ENCODE measurements at regions not wholly inside any gene's neighbourhood (a gene's known extent, or its start where the extent isn't known, plus 50 kb on each side); places are given as distances from the start of the nearest gene placed in this dataset.

DNA sequence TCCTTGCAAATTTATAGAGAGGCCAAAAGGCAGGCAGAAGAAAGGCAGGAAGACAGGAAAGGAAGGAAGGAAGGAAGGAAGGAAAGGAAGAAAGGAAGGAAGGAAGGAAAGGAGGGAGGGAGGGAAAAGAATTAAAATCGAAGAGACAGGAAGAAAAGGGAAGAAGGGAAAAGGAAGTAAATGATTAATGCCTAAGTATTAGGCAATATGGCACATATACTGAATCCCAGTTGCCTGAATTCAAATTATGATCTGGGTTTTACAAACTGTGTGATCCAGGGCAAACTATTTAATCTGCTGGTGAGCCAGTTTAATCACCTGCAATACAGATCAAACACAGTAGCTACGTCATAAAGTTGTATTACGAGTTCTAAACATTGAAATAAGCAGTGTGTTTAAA, 983.6 kb downstream of the FLRT2 start:
- in situ Hi-C loops (cut with HindIII; ENCODE audit: low sequenced_read_pairs), result no loop called here

DNA sequence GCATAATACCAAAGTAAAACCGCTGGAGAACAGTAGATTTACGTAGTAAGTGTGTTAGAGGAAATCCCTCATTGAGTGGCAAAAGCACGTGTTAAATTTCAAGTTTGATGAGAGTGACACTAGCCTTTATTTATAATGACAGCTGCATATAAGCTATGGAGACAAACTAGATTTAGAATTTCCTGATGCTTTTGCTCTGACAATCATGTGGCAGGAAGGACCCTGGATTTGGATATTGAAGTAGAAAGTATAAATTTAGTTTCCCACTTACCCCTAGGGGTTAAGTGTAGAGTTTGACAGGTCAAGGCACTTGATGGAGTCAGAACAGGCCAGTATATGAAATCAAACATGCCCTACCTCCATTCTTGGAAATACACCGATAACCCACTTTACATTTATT, 983.1 kb downstream of the FLRT2 start:
- in situ Hi-C loops (cut with HindIII; ENCODE audit: low sequenced_read_pairs), result no loop called here

DNA sequence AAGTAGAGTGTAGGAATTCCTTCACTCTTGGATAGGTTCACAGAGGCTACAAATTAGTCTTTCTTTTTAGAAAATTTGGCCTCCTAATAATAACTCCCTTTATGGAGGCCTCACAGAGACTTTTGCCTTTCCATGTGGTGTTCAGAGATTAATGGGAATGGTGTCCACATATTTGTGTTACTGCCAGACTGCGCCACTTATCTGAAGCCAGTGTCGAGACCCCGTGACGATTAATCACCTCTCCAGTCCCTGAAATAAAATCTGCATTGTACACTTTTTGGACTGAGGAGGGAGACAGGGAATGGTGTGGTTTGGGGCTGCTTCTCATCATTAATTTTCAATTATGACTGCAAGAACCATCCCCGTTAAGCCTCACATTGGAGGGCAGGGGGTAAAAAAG, 980.5 kb downstream of the FLRT2 start:
- in situ Hi-C loops (cut with HindIII; ENCODE audit: low sequenced_read_pairs), result no loop called here

DNA sequence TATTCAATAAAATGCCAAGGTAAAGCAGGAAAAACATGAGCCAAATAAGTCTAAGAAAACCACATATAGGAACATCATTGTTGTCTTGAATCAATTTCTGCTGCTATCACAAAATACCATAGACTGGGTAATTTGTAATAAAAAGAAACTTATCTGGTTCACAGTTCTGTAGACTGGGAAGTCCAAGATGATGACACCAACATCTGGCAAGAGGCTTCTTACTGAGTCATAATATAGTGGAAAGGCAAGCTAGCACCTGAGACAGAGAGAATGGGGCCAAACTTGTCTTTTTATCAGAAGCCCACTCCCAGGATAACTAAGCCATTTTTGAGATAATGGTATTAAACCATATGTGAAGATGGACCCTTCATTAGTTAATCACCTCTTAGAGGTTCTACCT, 975.9 kb downstream of the FLRT2 start:
- in situ Hi-C loops (cut with HindIII; ENCODE audit: low sequenced_read_pairs), result no loop called here

DNA sequence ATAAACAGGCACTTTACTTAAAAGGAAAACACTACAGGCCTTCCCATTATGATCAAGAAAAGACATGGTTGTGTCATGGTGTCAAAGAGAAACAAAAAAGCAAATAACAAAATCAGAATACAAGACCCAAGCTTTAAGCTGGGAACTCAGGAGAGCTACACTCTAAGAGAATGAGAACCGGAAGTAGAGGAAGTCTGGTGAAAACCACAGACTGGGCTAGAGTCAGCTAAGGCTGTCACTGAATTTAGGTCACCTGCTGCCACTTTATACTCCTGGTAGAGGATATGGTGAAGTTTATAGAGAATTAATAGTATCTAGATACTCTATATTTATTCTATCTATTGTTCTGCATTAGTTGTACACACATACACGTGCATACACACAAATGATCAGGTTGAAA, 971.7 kb downstream of the FLRT2 start:
- in situ Hi-C loops (cut with HindIII; ENCODE audit: low sequenced_read_pairs), result no loop called here

DNA sequence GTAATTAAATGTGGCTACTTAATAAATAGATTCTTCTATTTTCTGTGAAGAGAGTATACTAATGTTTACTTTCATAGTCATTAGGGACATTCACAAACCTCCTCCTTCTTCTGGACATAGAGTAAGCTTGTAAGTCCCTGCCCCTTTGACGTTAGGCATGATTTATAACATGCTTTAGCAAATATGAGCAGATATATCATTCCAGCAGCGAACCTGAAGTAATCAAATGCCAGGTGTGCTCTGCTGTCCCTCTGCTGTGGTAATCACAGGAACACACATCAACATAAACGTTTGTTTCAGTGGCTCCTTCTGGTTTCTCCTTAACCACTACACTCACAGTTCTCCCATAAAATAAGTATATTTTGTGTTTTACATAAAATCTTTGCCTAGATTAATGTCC, 961.8 kb downstream of the FLRT2 start:
- in situ Hi-C loops (cut with HindIII; ENCODE audit: low sequenced_read_pairs), result no loop called here

DNA sequence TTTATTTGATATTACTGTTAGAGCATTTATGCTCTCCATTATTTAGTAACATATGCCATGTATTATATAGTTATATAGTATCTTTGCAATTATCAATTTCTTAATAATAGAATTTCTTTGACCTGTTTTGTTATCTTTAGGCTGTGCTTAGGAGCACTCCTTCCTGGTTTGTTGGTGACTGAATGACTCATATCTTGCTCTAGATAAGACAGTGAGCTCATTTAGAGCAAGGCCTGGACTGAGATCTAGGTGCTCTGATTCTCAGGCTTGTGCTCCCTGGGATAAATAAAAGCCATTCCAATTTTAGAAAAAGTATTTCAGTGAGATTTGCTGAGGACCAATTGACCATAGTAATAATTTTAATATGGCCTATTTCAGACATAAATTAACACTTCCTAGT, 951.2 kb downstream of the FLRT2 start:
- in situ Hi-C loops (cut with HindIII; ENCODE audit: low sequenced_read_pairs), result no loop called here

DNA sequence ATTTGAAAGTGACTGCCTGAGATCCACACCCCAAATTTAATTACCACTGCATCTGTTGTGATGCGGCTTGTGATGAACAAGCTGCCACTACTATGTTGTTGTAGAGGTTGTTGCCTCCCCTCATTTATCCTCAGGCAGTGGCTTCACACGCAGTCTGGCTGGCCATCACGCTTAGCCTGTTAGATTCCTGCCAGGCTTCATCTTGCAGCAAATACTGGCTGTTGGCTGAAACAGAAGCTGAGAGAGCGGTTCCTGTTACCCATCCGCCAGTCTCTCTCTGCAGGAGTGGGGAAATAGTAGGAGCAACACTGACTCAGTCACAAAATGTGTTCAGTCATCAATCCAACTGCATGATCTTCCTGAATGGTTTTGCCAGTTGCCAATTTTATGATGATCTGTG, 934.4 kb downstream of the FLRT2 start:
- in situ Hi-C loops (cut with HindIII; ENCODE audit: low sequenced_read_pairs), result no loop called here

DNA sequence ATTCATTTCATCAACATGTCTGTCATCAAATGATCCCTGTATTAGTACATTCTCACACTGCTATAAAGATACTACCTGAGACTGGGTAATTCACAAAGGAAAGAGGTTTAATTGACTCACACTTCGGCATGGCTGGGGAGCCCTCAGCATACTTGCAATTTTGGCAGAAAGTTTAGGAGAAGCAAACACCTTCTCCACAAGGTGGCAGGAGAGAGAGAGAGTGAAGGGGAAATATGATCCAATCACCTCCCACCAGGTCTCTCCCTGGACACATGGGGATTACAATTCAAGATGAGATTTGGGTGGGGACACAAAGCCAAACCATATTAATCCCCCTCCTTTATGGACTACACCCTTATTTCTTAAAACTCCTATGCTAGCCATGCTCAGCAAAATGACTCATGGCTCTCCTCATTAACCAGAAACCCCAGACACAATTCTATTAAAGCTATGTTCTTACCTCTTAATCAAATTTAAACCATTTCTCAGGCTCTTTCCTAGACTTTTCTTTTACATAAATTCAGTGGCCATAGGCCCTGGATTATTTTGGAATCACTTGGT, 932.3 kb downstream of the FLRT2 start:
- in situ Hi-C loops (cut with HindIII; ENCODE audit: low sequenced_read_pairs), result no loop called here

DNA sequence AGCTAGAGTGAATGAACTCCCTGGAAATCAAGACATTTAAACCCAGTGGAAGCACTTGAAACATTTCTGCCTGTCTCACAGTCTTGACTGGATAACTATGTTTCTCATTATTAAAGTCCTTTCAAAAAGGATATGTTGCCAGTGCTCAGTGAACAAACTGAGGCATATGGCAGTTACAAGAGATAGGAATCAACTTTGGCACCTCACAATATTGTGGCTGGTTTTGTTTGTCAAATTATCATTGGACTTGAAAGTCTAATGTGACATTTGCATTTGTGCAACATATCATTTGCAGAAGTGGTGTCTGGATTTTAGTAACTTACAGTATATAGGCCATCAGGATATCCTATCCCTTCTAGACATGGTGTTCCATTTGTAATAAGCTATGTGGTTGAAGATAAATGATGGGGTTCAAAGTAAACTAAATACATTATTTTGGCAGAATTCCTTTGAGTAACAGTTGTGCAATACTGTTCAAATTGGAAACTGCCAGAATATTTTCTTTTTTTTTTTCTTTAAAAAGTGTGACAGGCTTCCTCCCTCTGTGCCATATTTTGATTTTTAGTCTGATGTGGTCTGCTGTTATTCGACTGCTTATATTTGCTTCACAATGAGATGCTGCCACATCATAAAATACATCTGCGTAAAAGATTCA, 927.7 kb downstream of the FLRT2 start:
- in situ Hi-C loops (cut with HindIII; ENCODE audit: low sequenced_read_pairs), result no loop called here

DNA sequence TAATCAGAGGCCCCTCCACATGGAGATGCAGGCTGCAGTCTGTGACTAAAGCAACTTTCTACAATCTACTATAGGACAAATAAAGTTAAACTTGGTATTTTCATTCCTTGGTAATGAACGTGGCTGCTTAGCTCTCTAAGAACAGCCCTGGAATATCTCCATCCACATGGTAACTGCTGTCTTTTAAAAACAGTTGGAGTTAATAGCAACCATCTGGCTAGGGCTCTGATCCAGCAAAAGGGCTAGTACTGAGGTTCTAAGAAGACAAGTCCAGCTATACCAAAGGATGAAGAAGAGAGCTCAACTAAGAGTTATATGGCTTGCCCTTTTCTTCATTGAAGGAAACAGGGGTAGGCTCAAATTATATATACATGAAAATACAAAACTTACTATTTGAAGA, 920.1 kb downstream of the FLRT2 start:
- in situ Hi-C loops (cut with HindIII; ENCODE audit: low sequenced_read_pairs), result no loop called here

DNA sequence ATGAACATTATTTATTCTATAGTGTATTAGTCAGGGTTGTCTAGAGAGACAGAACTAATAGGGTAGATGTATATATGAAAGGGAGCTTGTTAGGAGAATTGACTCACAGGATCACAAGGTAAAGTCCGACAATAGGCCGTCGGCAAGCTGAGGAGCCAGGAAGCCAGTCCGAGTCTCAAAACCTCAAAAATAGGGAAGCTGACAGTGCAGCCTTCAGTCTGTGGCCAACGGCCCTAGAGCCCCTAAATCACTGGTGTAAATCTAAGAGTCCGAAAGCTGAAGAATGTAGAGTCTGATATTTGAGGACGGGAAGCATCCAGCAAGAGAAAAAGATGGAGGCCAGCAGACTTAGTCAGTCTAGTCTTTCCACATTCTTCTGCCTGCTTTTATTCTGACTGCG, 912.2 kb downstream of the FLRT2 start:
- in situ Hi-C loops (cut with HindIII; ENCODE audit: low sequenced_read_pairs), result no loop called here

DNA sequence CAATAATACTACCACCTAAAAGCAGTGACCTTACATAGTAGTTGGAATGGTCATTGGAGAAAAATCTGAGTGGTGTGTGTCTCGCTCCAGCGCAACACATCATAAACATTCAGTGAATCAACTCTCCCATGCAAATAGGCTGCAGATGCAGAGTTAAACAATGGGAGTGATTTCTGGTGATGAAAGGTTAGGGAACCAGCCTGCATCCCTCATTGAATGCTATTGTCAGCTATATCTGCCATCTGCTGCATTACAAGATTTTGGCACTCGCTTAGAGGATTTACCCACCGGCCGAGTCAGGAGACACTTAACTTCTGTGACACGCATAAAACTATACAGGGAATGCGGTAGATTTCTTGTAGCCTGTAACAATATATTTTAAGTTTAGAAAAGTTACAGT, 900.9 kb downstream of the FLRT2 start:
- in situ Hi-C loops (cut with HindIII; ENCODE audit: low sequenced_read_pairs), result no loop called here

DNA sequence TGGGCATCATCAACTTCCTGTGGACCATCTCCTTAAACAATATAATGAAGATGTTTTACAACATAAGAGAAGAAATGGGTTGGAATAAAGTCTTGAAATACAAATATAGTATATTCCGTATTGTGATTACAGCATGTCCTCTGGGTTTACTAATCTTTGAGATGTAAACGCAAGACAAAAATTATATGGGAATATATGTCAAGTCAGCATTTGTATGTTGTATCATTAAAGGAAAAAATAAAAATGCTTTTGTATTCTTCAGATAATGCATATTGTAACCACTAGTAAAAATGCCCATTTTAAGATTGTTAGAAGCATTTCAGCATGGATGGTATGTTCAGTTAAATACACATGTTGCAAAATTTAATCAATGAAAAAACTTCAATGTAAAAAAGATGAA, 893.3 kb downstream of the FLRT2 start:
- in situ Hi-C loops (cut with HindIII; ENCODE audit: low sequenced_read_pairs), result no loop called here

DNA sequence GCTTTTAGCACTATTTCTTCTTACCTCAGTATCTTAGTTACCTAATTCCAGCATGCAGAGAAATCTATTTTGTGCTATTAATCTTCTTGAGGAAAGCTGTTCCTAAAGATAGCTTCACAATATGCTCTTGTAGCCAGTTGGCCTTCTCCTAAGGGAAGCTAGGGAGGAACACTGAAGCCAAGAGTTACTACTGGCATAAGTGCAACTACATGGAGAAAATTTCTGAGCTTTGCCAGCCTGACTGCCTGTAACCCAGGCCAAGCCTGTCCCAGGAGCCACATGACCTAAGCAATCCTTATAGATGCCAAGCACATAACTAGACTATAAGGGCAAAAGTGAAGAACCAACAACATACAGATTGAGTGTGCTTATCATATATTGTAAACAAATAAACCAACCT, 890.2 kb downstream of the FLRT2 start:
- in situ Hi-C loops (cut with HindIII; ENCODE audit: low sequenced_read_pairs), result no loop called here

DNA sequence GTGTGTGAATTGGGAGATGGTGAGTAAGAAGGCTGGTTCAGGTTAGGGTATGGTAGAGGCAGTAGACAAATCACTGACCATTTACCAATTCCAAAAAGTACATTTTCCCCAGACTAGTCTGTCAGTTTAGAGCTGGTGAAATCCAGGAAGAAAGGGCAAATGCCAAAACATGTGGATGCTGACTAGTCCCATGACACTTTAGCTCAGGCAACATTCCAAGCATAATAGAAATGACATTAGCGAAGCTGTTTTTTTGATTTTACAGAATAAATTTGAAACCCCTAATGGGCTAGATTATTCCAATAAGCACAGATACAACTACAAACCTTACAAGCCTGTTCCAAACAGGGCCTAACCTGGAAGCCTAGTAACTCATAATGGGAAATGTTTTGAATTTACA, 884.2 kb downstream of the FLRT2 start:
- in situ Hi-C loops (cut with HindIII; ENCODE audit: low sequenced_read_pairs), result no loop called here

DNA sequence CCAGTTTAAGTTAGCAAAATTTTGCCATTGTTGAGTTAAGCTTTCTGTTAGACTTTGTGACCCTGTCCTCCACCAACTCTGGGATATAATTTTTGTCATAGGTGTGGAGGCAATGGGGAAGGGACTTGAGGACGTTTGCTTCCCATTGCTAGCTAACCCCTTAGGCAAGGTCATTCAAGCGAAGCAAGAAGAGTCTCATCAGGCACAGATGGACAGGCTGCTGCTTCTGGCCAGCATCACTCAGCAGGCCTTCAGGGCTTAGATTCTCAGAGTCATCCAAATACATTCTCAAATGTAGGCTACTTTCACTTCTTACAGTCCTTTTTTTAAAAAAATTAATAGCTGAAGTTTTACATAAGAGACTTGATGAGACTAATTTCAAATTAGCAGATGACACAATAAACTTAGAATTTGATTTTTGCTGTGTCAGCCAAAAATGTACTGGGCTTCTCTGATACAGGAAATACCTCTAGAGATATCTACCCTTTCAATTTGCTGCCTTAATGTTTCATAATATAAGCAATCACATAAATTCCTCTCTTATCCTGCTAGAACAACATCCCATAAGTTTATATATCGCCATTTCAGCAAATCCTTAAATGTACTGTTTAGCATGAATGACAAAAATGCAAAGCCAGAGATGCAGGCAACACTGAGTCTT, 875.2 kb downstream of the FLRT2 start:
- in situ Hi-C loops (cut with HindIII; ENCODE audit: low sequenced_read_pairs), result no loop called here

DNA sequence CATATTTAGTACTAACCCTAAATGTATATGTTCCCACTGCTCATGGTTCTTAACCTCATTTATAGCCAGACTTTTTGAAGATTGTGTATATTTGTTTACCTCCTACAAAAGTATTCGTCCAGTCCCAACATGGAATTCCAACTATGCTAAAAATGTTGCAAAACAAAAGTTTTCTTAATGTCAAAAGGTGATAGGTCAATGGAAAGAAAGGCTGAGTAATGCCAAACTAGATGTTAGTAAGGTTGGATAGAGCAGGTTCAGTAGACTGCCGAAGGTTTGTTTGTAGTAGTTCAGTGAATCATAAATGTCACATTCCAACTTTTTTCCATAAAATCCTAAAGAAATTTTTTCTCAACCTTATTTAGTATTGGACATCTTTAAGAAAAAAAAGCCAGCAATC, 874.5 kb downstream of the FLRT2 start:
- in situ Hi-C loops (cut with HindIII; ENCODE audit: low sequenced_read_pairs), result no loop called here

DNA sequence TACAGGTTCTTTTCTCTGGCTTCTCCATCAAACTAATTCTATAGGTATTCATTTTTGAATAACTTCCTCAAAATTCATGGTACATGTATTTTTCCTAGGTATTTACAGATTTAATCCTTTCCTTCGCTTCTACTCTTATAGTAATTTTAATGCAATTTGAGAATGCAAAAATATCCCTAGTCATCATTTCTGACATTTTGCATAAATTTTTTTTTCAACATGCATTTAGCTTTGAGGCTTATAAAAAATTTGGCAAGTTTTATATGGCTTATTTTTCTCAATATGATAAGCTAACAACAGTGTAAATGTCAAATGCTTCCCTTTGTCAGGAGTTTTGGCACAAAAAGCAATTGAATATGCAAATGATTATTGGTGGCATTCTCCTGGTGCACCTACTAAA, 872.6 kb downstream of the FLRT2 start:
- in situ Hi-C loops (cut with HindIII; ENCODE audit: low sequenced_read_pairs), result no loop called here

DNA sequence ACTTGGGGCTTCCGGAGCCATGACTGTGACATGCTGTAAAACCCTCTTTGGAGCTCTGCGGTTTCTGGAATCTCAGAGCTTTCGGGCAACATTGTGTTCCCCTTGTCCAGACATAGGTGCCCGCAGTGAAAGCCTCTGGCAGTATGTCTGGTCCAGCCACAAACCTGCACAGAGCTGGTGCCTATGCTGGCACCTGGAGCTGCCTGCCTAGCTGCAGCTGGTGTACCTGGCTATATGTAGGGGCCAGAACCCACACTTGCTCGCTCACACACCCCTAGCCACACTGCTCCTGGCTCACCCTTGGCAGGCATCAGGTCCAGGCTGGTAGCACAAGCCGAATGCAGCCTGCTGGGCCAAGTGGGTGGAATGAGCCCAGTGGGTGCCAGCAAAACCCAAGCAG, 861.1 kb downstream of the FLRT2 start:
- in situ Hi-C loops (cut with HindIII; ENCODE audit: low sequenced_read_pairs), result no loop called here

DNA sequence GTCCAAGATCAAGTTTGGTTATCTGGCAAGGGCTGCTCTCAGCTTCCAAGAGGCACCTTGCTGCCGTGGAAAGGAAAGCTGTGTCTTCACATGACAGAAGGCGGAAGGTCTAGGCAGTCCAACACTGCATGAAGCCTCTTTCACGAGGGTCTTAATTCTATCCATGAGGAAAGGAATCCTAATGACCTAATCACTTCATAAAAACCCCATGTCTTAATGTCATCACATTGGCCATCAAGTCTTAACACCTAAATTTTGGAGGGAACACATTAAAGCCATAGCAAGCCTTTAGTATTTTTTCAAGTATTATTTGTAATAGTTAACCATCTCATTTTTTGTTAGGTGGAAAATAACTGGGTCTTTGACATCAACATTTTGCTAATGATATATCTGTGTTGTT, 858.3 kb downstream of the FLRT2 start:
- in situ Hi-C loops (cut with HindIII; ENCODE audit: low sequenced_read_pairs), result no loop called here

DNA sequence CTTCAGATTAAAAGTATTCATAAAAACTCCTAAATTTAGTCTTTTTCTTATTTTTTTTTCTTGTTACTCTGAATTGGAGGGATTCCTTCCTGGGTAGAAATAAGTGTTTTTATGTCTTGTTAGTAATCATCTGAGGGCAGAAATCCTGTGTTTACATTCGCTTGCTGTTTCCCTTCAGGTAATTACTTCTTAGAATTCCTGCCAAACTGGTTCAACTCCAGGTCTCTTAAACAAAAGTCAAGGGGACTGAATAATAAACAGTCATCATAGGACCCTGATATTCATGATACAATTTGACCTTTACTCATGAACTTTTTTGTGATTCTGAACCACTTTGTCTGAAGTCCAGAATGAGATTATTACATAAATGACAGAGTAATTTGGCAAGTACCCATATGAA, 843.9 kb downstream of the FLRT2 start:
- in situ Hi-C loops (cut with HindIII; ENCODE audit: low sequenced_read_pairs), result no loop called here

DNA sequence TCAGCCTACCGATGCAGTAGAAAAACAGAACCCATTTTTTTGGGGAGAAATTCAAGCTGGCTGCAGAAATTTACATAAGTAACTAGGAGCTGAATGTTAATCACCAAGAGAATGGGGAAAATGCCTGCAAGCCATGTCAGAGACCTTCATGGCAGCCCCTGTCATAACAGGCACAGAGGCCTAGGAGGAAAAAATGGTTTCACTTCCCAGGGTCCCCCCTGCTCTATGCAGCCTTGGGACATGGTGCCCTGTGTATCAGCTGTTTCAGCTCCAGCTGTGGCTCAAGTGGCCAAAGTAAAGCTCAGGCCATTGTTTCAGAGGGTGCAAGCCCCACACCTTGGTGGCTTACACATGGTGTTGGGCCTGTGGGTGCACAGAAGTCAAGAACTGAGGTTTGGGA, 842.5 kb downstream of the FLRT2 start:
- in situ Hi-C loops (cut with HindIII; ENCODE audit: low sequenced_read_pairs), result no loop called here
